CD4-positive, alpha-beta memory T cell (primary cell): ENCODE measurements at regions not wholly inside any gene's neighbourhood (a gene's known extent, or its start where the extent isn't known, plus 50 kb on each side); places are given as distances from the start of the nearest gene placed in this dataset.

Experiments
- CTCF ChIA-PET: fragments of 350-600 bp; sonication (Branson Sonifier 250); formaldehyde crosslinking; loops from one replicate; lab custom pipeline; 2021; ENCODE audit warnings: inconsistent platforms; ENCODE audit not compliant: partially characterized antibody; lab: Charles Lee
- POLR2A ChIA-PET: fragments of 350-600 bp; sonication (Branson Sonifier 250); formaldehyde crosslinking; loops from one replicate; lab custom pipeline; 2021; ENCODE audit not compliant: partially characterized antibody; lab: Charles Lee
- DNase-seq, 5 donors: peaks; one replicate each; pipeline versions ENCODE4 v3.0.0 to v3.0.0-alpha.2; 2020 to 2022; ENCODE audit warnings: mixed read lengths in 1 of 5
- H3K27ac ChIP-seq: one replicate; pipeline ENCODE4 v1.7.0; 2013; ENCODE audit warnings: low read depth, low read length
- H3K27me3 ChIP-seq: 2 replicates; pipeline ENCODE4 v1.7.0; 2013; ENCODE audit warnings: mild to moderate bottlenecking, low read length, moderate library complexity; ENCODE audit not compliant: insufficient read depth
- H3K36me3 ChIP-seq: 2 replicates; pipeline ENCODE4 v1.7.0; 2013; ENCODE audit warnings: mild to moderate bottlenecking, low read length, moderate library complexity; ENCODE audit not compliant: insufficient read depth
- H3K4me1 ChIP-seq: 2 replicates; pipeline ENCODE4 v1.7.0; 2013; ENCODE audit warnings: mild to moderate bottlenecking, low read length, moderate library complexity; ENCODE audit not compliant: insufficient read depth
- H3K4me3 ChIP-seq, 2 donors: one replicate each; pipeline ENCODE4 v1.7.0; 2013; ENCODE audit warnings: low read length in 2 of 2, mild to moderate bottlenecking in 1 of 2
- H3K9me3 ChIP-seq, 2 donors: one replicate each; pipeline ENCODE4 v1.7.0; 2013; ENCODE audit warnings: low read length in 2 of 2, control low read depth in 1 of 2; ENCODE audit not compliant: control insufficient read depth in 1 of 2
- H3K27ac Mint-ChIP-seq, 7 donors: one replicate each; pipeline ENCODE4 v1.8.0; 2020 to 2021; ENCODE audit warnings: mixed read lengths in 7 of 7, mild to moderate bottlenecking in 6 of 7, inconsistent platforms in 3 of 7, moderate library complexity in 3 of 7
- H3K27me3 Mint-ChIP-seq, 2 donors: one replicate each; pipeline ENCODE4 v1.8.0; 2020 to 2021; ENCODE audit warnings: mixed read lengths in 2 of 2
- H3K36me3 Mint-ChIP-seq, 2 donors: one replicate each; pipeline ENCODE4 v1.8.0; 2020 to 2021; ENCODE audit warnings: mixed read lengths in 2 of 2, inconsistent platforms in 1 of 2, mild to moderate bottlenecking in 1 of 2
- H3K4me1 Mint-ChIP-seq, 4 donors: one replicate each; pipeline ENCODE4 v1.8.0; 2020 to 2021; ENCODE audit warnings: mixed read lengths in 4 of 4, mild to moderate bottlenecking in 1 of 4
- H3K4me3 Mint-ChIP-seq, 8 donors: one replicate each; pipeline ENCODE4 v1.8.0; 2020 to 2021; ENCODE audit warnings: mixed read lengths in 8 of 8, mild to moderate bottlenecking in 7 of 8, moderate library complexity in 6 of 8, inconsistent platforms in 3 of 8
- H3K9me3 Mint-ChIP-seq, 8 donors: one replicate each; pipeline ENCODE4 v1.8.0; 2020 to 2021; ENCODE audit warnings: mixed read lengths in 8 of 8, mild to moderate bottlenecking in 5 of 8, inconsistent platforms in 3 of 8, moderate library complexity in 1 of 8
- intact Hi-C: fragments of 100-400 bp; cut with micrococcal nuclease; formaldehyde crosslinking; loops from one replicate; pipeline ENCODE4 v1.15.1; 2023

DNA sequence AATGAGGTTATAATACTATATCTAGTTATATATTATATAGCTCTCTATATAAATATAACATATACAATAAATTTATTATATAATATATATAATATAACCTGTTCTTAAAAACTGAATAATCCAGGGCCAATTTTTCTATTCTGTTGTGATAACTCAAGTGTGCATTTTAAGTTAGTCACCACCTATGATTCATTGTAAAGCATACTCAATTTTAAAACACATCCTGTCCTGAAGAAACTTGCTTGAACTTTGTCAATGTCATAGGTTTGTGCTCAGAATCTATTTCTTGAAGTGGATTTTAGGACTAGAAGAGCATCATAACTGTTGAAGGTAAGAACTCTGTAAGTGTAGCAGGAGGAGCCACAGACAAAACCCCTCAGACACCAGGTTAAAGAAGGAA lies 1209.8 kb downstream of the REEP3 start:
- Mint-ChIP-seq H3K4me3 (no peak overlapping the region), H3K9me3 (peaks cover 0 to 16% (median 6%) of the 10 kb centered on the region in 8 donors), H3K4me1 (no peaks in the 10 kb centered on the region), H3K27me3 (no peaks in the 10 kb centered on the region), H3K36me3 (no peaks in the 10 kb centered on the region), H3K27ac (no peak overlapping the region)
- DNase-seq: no peak
- H3K9me3 ChIP-seq: no peaks in the 10 kb centered on the region
- no peaks in the 10 kb centered on the region for H3K27me3 ChIP-seq
- intact Hi-C loops: no loop called here
- ChIA-PET POLR2A (no interaction called here), CTCF (no interaction called here)
- no peaks in the 10 kb centered on the region for H3K4me1 ChIP-seq
- no peak overlapping the region for H3K4me3 ChIP-seq
- H3K27ac ChIP-seq: no peak overlapping the region
- H3K36me3 ChIP-seq: no peaks in the 10 kb centered on the region

DNA sequence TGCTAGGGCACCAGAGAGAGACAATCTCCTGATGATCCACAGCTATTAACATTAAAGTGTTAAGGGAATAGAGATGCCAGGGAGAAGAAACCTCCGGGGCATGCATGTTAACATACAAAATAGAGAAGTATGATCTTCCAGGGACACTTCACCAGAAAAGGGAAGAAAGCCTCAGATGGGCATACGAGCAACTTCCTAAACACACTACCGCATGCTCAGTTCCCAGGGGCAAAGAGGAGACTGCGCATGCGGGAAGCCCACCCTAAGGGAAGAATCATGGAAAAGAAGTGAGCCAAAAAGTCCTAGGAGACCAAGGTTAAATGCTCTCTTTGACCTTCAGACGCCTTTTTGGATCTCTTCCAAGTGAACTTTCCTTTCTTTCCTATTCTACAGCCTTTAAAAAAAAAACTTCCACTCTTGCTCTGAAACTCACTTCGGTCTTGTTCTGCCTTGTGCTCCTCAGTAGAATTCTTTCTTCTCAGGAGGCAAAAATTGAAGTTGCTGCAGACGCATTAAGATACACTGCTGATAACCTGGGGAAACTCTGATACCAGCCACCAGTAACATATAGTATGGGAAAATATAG lies 1211.3 kb downstream of the REEP3 start:
- Histone ChIP-seq H3K9me3 (no peaks in the 10 kb centered on the region), H3K4me1 (no peaks in the 10 kb centered on the region), H3K27ac (no peak overlapping the region), H3K27me3 (no peaks in the 10 kb centered on the region), H3K4me3 (no peak overlapping the region), H3K36me3 (no peaks in the 10 kb centered on the region)
- no peak overlapping the region for H3K4me3 Mint-ChIP-seq
- no peaks in the 10 kb centered on the region for H3K27me3 Mint-ChIP-seq
- peaks cover 0 to 19% (median 6%) of the 10 kb centered on the region in 8 donors for H3K9me3 Mint-ChIP-seq
- no peak for DNase-seq
- H3K27ac Mint-ChIP-seq: no peak overlapping the region
- no peaks in the 10 kb centered on the region for H3K36me3 Mint-ChIP-seq
- POLR2A ChIA-PET: no interaction called here
- no peaks in the 10 kb centered on the region for H3K4me1 Mint-ChIP-seq
- CTCF ChIA-PET: no interaction called here
- intact Hi-C loops: no loop called here

DNA sequence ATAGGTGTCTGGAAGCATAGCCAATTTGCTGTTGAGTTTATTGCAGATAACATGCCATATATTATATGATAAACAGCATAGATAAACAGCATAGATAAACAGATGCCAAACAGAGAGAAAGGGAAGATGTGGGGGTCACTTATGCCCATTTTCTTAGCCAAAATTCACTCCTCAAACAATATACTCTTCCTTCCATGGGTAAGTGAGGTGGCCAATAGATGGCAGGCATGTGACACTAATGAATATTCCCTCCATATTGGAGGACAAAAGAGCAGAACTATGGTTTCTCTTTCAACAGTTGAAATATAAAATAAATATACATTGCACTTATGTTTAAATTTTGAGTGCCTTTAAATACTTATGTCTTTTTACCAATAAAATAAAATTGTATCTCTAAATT lies 1212.8 kb downstream of the REEP3 start:
- intact Hi-C loops: no loop called here
- H3K4me3 Mint-ChIP-seq: no peak overlapping the region
- Histone ChIP-seq H3K9me3 (no peaks in the 10 kb centered on the region), H3K27ac (no peak overlapping the region), H3K4me1 (no peaks in the 10 kb centered on the region), H3K4me3 (no peak overlapping the region), H3K27me3 (no peaks in the 10 kb centered on the region), H3K36me3 (no peaks in the 10 kb centered on the region)
- peaks cover 0 to 14% (median 4%) of the 10 kb centered on the region in 8 donors for H3K9me3 Mint-ChIP-seq
- no peak for DNase-seq
- no peak overlapping the region for H3K27ac Mint-ChIP-seq
- no peaks in the 10 kb centered on the region for H3K27me3 Mint-ChIP-seq
- no peaks in the 10 kb centered on the region for H3K36me3 Mint-ChIP-seq
- POLR2A ChIA-PET: no interaction called here
- H3K4me1 Mint-ChIP-seq: no peaks in the 10 kb centered on the region
- CTCF ChIA-PET: no interaction called here

DNA sequence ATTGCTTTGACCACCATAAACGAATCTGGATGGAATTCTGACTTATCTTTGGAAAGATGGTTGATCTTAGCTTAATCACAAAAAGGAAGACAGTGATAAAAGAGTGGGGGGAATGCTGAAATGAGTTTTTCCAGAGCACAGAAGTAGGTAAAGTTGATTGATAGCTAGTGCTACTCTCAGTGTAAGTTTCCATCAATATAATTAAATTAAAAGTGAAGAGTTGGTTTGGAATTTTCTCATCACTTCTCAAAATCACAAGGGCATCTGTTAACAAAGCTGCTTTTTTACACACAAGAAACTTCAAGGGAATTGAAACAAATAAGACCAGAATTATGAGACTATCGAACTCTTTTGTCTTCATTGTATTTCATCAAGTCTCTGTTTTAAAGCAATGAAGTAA lies 1217.3 kb downstream of the REEP3 start:
- Histone ChIP-seq H3K36me3 (no peaks in the 10 kb centered on the region), H3K4me3 (no peak overlapping the region), H3K27ac (no peak overlapping the region), H3K27me3 (no peaks in the 10 kb centered on the region), H3K4me1 (no peaks in the 10 kb centered on the region), H3K9me3 (no peaks in the 10 kb centered on the region)
- H3K27ac Mint-ChIP-seq: no peak overlapping the region
- H3K27me3 Mint-ChIP-seq: no peaks in the 10 kb centered on the region
- ChIA-PET POLR2A (no interaction called here), CTCF (no interaction called here)
- peaks cover 0 to 26% (median 6%) of the 10 kb centered on the region in 8 donors for H3K9me3 Mint-ChIP-seq
- intact Hi-C loops: no loop called here
- H3K4me1 Mint-ChIP-seq: no peaks in the 10 kb centered on the region
- H3K4me3 Mint-ChIP-seq: no peak overlapping the region
- no peak for DNase-seq
- no peaks in the 10 kb centered on the region for H3K36me3 Mint-ChIP-seq

DNA sequence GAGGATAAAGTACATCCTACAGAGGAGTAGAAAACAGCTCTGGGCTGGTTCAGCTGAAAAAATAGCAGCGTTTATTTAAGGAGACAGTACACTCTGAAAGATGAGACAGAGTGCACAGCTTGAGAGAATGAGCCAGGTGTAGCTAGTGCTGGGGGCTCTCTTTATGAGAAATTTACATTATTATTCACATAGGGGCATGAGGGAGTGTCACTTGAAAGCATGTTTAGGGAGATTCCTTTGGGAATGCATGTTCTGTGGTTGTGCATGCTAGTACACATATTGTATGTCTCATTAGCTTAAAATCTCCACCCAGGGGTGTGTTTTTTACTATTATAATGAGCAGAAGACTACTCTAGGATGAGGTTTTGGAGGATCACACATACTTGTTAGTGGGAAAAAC lies 1224.4 kb downstream of the REEP3 start:
- ChIA-PET CTCF (no interaction called here), POLR2A (no interaction called here)
- DNase-seq: no peak
- intact Hi-C loops: no loop called here
- Histone ChIP-seq H3K9me3 (no peaks in the 10 kb centered on the region), H3K27ac (no peak overlapping the region), H3K36me3 (no peaks in the 10 kb centered on the region), H3K4me1 (no peaks in the 10 kb centered on the region), H3K4me3 (no peak overlapping the region), H3K27me3 (no peaks in the 10 kb centered on the region)
- Mint-ChIP-seq H3K27ac (no peak overlapping the region), H3K4me3 (no peak overlapping the region), H3K4me1 (no peaks in the 10 kb centered on the region), H3K27me3 (no peaks in the 10 kb centered on the region), H3K36me3 (no peaks in the 10 kb centered on the region), H3K9me3 (peaks cover 0 to 16% (median 6%) of the 10 kb centered on the region in 8 donors)

DNA sequence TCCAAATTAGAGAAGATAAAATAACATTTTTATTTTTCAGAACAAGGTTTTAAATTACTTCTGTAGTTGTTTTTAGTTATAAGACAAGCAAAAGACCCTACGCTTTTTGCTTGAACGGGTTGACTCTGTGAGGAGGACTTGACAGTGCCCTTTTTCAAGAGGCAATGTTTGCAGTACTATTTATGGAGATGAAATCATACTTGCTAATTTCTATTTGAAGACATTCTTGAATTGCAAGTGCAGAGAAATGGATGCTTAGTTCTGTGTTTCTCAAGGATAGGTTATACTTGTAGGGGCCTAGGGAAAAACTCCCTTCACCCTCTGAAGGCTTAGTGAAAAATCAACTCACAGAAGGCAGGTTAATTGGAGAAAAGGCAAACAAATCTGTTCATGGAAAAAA lies 1229.5 kb downstream of the REEP3 start:
- Mint-ChIP-seq H3K4me1 (no peaks in the 10 kb centered on the region), H3K9me3 (peaks cover 0 to 16% (median 1%) of the 10 kb centered on the region in 8 donors), H3K27ac (no peak overlapping the region), H3K4me3 (no peak overlapping the region), H3K36me3 (no peaks in the 10 kb centered on the region), H3K27me3 (no peaks in the 10 kb centered on the region)
- Histone ChIP-seq H3K4me1 (no peaks in the 10 kb centered on the region), H3K27ac (no peak overlapping the region), H3K4me3 (no peak overlapping the region), H3K36me3 (no peaks in the 10 kb centered on the region), H3K27me3 (no peaks in the 10 kb centered on the region), H3K9me3 (no peaks in the 10 kb centered on the region)
- ChIA-PET CTCF (no interaction called here), POLR2A (no interaction called here)
- DNase-seq: no peak
- intact Hi-C loops: no loop called here

DNA sequence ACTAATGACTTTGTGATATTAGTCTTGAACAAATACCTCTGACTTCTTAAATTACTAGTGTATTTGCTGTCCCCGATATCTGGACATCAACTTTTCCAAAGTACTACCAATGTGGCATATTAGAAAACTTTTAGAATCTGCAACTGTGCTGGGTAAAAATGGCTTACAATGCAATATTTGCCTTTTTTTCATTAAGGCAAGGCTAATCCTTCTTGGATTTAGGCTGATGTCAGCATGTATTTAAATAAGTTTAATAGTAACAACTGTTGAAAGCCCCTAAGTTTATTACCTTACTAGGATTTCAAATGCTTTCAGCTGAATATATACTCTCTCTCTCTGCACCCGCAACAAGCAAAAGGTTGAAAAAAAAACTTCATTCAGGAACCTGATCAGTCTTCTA lies 1232.3 kb downstream of the REEP3 start:
- no peaks in the 10 kb centered on the region for H3K4me1 ChIP-seq
- DNase-seq: no peak
- H3K27me3 Mint-ChIP-seq: no peaks in the 10 kb centered on the region
- H3K36me3 Mint-ChIP-seq: no peaks in the 10 kb centered on the region
- no peaks in the 10 kb centered on the region for H3K4me1 Mint-ChIP-seq
- no peak overlapping the region for H3K27ac ChIP-seq
- no peaks in the 10 kb centered on the region for H3K9me3 ChIP-seq
- peaks cover 0 to 16% (median 1%) of the 10 kb centered on the region in 8 donors for H3K9me3 Mint-ChIP-seq
- CTCF ChIA-PET: no interaction called here
- no peak overlapping the region for H3K27ac Mint-ChIP-seq
- H3K4me3 Mint-ChIP-seq: no peak overlapping the region
- H3K27me3 ChIP-seq: no peaks in the 10 kb centered on the region
- H3K36me3 ChIP-seq: no peaks in the 10 kb centered on the region
- POLR2A ChIA-PET: no interaction called here
- intact Hi-C loops: no loop called here
- no peak overlapping the region for H3K4me3 ChIP-seq

DNA sequence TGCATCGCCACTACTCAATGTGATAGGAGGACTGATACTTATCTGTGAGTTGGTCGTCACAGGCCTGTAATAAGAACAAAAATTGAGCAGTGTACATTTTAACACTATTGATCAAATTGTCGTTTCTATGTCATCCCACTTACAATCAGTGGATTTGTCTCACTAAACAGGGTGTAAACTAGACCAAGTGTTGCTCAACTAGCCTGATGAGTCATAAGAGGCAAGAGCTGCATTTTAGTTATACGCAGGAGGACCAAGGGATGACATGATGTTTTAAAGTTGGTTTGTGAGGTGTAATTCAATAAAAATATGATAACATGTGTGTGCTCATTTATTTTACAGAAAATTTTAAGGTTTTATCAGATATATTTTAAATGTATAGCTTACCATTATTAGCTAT lies 1239.2 kb downstream of the REEP3 start:
- peaks cover 0 to 7% (median 0%) of the 10 kb centered on the region in 8 donors for H3K9me3 Mint-ChIP-seq
- H3K27me3 Mint-ChIP-seq: no peaks in the 10 kb centered on the region
- Histone ChIP-seq H3K27me3 (no peaks in the 10 kb centered on the region), H3K4me3 (no peak overlapping the region), H3K27ac (no peak overlapping the region), H3K36me3 (no peaks in the 10 kb centered on the region), H3K9me3 (no peaks in the 10 kb centered on the region), H3K4me1 (no peaks in the 10 kb centered on the region)
- no peaks in the 10 kb centered on the region for H3K4me1 Mint-ChIP-seq
- ChIA-PET POLR2A (no interaction called here), CTCF (no interaction called here)
- intact Hi-C loops: no loop called here
- no peaks in the 10 kb centered on the region for H3K36me3 Mint-ChIP-seq
- no peak overlapping the region for H3K4me3 Mint-ChIP-seq
- no peak for DNase-seq
- no peak overlapping the region for H3K27ac Mint-ChIP-seq
